H1 (cell line): ENCODE measurements at regions not wholly inside any gene's neighbourhood (a gene's known extent, or its start where the extent isn't known, plus 50 kb on each side); places are given as distances from the start of the nearest gene placed in this dataset.

ENCODE experiments used
- CTCF ChIA-PET: fragments of 300-600 bp; sonication (Branson Sonifier 250); formaldehyde crosslinking; loops from one replicate; lab custom pipeline; 2021; ENCODE audit not compliant: partially characterized antibody; lab: Charles Lee
- POLR2A ChIA-PET: fragments of 300-600 bp; sonication (Branson Sonifier 250); formaldehyde crosslinking; loops from one replicate; lab custom pipeline; 2021; ENCODE audit warnings: inconsistent platforms; ENCODE audit not compliant: partially characterized antibody; lab: Charles Lee
- DNase-seq, 2 experiments: peaks; one replicate each; pipeline versions ENCODE4 v3.0.0 to v3.0.0-alpha.2; 2010 to 2022; ENCODE audit warnings: low spot score in 2 of 2, low read depth in 1 of 2, mixed read lengths in 1 of 2
- FAIRE-seq: peaks from 2 replicates; lab custom pipeline; 2011; peaks lifted over from hg19 to GRCh38; lab: Jason Lieb, UNC
- H2AFZ ChIP-seq: 2 replicates; pipeline ENCODE4 v1.8.1; 2012; ENCODE audit warnings: low read length, inconsistent platforms
- H2AK5ac ChIP-seq: 2 replicates; pipeline ENCODE4 v1.6.1; 2013; ENCODE audit warnings: low read depth, low read length
- H2BK120ac ChIP-seq: replicated peaks from 2 replicates; pipeline ENCODE3; 2013; ENCODE audit warnings: low read depth, low read length, inconsistent platforms
- H2BK12ac ChIP-seq: 2 replicates; pipeline ENCODE4 v1.6.1; 2013; ENCODE audit warnings: low read depth, low read length
- H2BK15ac ChIP-seq: 2 replicates; pipeline ENCODE4 v1.6.1; 2013; ENCODE audit warnings: low read length
- H2BK20ac ChIP-seq: 2 replicates; pipeline ENCODE4 v1.6.1; 2013; ENCODE audit warnings: low read length
- H2BK5ac ChIP-seq: 2 replicates; pipeline ENCODE4 v1.6.1; 2013; ENCODE audit warnings: low read depth, low read length
- H3K14ac ChIP-seq: 2 replicates; pipeline ENCODE4 v1.6.1; 2013; ENCODE audit warnings: inconsistent platforms; ENCODE audit not compliant: insufficient read length
- H3K18ac ChIP-seq: 2 replicates; pipeline ENCODE4 v1.6.1; 2013; ENCODE audit warnings: low read length; ENCODE audit errors: extremely low read depth
- H3K23ac ChIP-seq: 2 replicates; pipeline ENCODE4 v1.6.1; 2013; ENCODE audit warnings: inconsistent platforms; ENCODE audit not compliant: insufficient read length
- H3K23me2 ChIP-seq: 2 replicates; pipeline ENCODE4 v1.6.1; 2013; ENCODE audit warnings: low read depth, low read length
- H3K27ac ChIP-seq: 2 replicates; pipeline ENCODE4 v1.6.1; 2011; ENCODE audit warnings: low read depth, low read length, inconsistent platforms
- H3K27me3 ChIP-seq, 4 experiments: replicated peaks in 1 of 4; 1 replicate in 1 of 4; 2 replicates in 3 of 4; pipeline versions ENCODE4 v1.6.1 to v1.8.1; 2011 to 2013; ENCODE audit warnings: low read length in 3 of 4, mild to moderate bottlenecking in 3 of 4, inconsistent platforms in 2 of 4, mixed read lengths in 2 of 4, moderate library complexity in 1 of 4; ENCODE audit not compliant: control insufficient read depth in 3 of 4, insufficient read depth in 3 of 4; ENCODE audit errors: extremely low read depth in 1 of 4
- H3K36me3 ChIP-seq, 4 experiments: 2 replicates each; pipeline versions ENCODE4 v1.6.1 to v1.8.1; 2011 to 2013; ENCODE audit warnings: mild to moderate bottlenecking in 4 of 4, low read length in 3 of 4, moderate library complexity in 2 of 4, control low read depth in 1 of 4, inconsistent platforms in 1 of 4; ENCODE audit not compliant: insufficient read depth in 4 of 4, control insufficient read depth in 2 of 4
- H3K4ac ChIP-seq: replicated peaks from 2 replicates; pipeline ENCODE3; 2013; ENCODE audit warnings: low read length, low read depth, mixed read lengths, inconsistent platforms; ENCODE audit not compliant: insufficient read length
- H3K4me1 ChIP-seq, 4 experiments: replicated peaks in 1 of 4; 1 replicate in 1 of 4; 2 replicates in 3 of 4; pipeline versions ENCODE4 v1.6.1 to v1.8.1; 2011 to 2013; ENCODE audit warnings: low read length in 3 of 4, inconsistent platforms in 2 of 4, mixed read lengths in 1 of 4; ENCODE audit not compliant: insufficient read depth in 4 of 4, control insufficient read depth in 3 of 4
- H3K4me2 ChIP-seq, 2 experiments: 2 replicates each; pipeline versions ENCODE4 v1.6.1 to v1.8.1; 2011 to 2013; ENCODE audit warnings: low read depth in 2 of 2, low read length in 2 of 2, control low read depth in 1 of 2, inconsistent platforms in 1 of 2, mild to moderate bottlenecking in 1 of 2; ENCODE audit not compliant: insufficient read depth in 1 of 2
- H3K4me3 ChIP-seq, 4 experiments: fragments of 200-600, 300-600 bp in 1 of 4; sonication (generic), shearing (Covaris generic), sonication (Bioruptor Twin) in 1 of 4; 2 replicates each; pipeline versions ENCODE4 v1.5.1 to v1.8.1; 2011 to 2016; ENCODE audit warnings: low read length in 4 of 4, low read depth in 3 of 4, control low read depth in 2 of 4, inconsistent platforms in 2 of 4, mild to moderate bottlenecking in 2 of 4, mixed read lengths in 1 of 4, moderate library complexity in 1 of 4; ENCODE audit not compliant: insufficient read depth in 2 of 4; ENCODE audit errors: extremely low read depth in 1 of 4
- H3K56ac ChIP-seq: replicated peaks from 2 replicates; pipeline ENCODE3; 2013; ENCODE audit warnings: low read depth, mild to moderate bottlenecking, mixed read lengths, low read length, inconsistent platforms; ENCODE audit not compliant: insufficient read length
- H3K79me1 ChIP-seq: 2 replicates; pipeline ENCODE4 v1.6.1; 2013; ENCODE audit warnings: low read depth, low read length, control low read depth
- H3K79me2 ChIP-seq, 2 experiments: 2 replicates each; pipeline versions ENCODE4 v1.6.1 to v1.8.1; 2012 to 2013; ENCODE audit warnings: low read length in 2 of 2, mild to moderate bottlenecking in 2 of 2, inconsistent platforms in 1 of 2; ENCODE audit not compliant: insufficient read depth in 2 of 2, control insufficient read depth in 1 of 2
- H3K9ac ChIP-seq, 4 experiments: replicated peaks in 1 of 4; 1 replicate in 1 of 4; 2 replicates in 3 of 4; pipeline versions ENCODE4 v1.6.1 to v1.8.1; 2011 to 2013; ENCODE audit warnings: low read depth in 3 of 4, low read length in 3 of 4, control low read depth in 2 of 4, mild to moderate bottlenecking in 2 of 4, moderate library complexity in 2 of 4, inconsistent platforms in 1 of 4; ENCODE audit errors: extremely low read depth in 1 of 4
- H3K9me3 ChIP-seq, 2 experiments: 2 replicates each; pipeline versions ENCODE4 v1.6.1 to v1.8.1; 2012 to 2013; ENCODE audit warnings: mild to moderate bottlenecking in 2 of 2, moderate library complexity in 2 of 2, control low read depth in 1 of 2, inconsistent platforms in 1 of 2, low read depth in 1 of 2, low read length in 1 of 2, mixed read lengths in 1 of 2; ENCODE audit not compliant: insufficient read depth in 2 of 2
- H4K20me1 ChIP-seq, 2 experiments: replicated peaks in 1 of 2; 2 replicates each; pipeline versions ENCODE3 to v1.8.1; 2011 to 2013; ENCODE audit warnings: inconsistent platforms in 2 of 2, low read length in 2 of 2, mild to moderate bottlenecking in 1 of 2; ENCODE audit not compliant: insufficient read depth in 2 of 2, control insufficient read depth in 1 of 2
- H4K5ac ChIP-seq: 2 replicates; pipeline ENCODE4 v1.6.1; 2013; ENCODE audit warnings: low read length, low read depth, mixed read lengths, inconsistent platforms; ENCODE audit not compliant: insufficient read length
- H4K8ac ChIP-seq: 2 replicates; pipeline ENCODE4 v1.8.0; 2013; ENCODE audit warnings: mild to moderate bottlenecking, moderate library complexity, low read length, inconsistent platforms; ENCODE audit not compliant: insufficient read depth; ENCODE audit errors: extremely low read depth
- H4K91ac ChIP-seq: replicated peaks from 2 replicates; pipeline ENCODE3; 2013; ENCODE audit warnings: low read length, mixed read lengths, inconsistent platforms; ENCODE audit not compliant: insufficient read length
- BCL11A ChIP-seq, 2 experiments: IDR thresholded peaks; one replicate each; pipeline ENCODE4 v1.6.1; 2011; ENCODE audit warnings: low read depth in 2 of 2, low read length in 2 of 2, mild to moderate bottlenecking in 2 of 2
- CHD7 ChIP-seq: fragments of 300-600 bp; sonication (generic); IDR thresholded peaks from 2 replicates; pipeline ENCODE4 v1.7.1; 2012; ENCODE audit warnings: low read length, moderate library complexity, mild to moderate bottlenecking, inconsistent platforms; ENCODE audit not compliant: insufficient replicate concordance

- no peaks in the 10 kb centered on the region for H3K4me1 ChIP-seq
- no peak overlapping the region for H2BK20ac ChIP-seq
- H4K8ac ChIP-seq: no peak overlapping the region
- DNase-seq (no peak), FAIRE-seq (no peak)
- no peak overlapping the region for H3K4me3 ChIP-seq
- H3K27me3 ChIP-seq: no peaks in the 10 kb centered on the region
- no peaks in the 10 kb centered on the region for H3K23me2 ChIP-seq
- no peaks in the 10 kb centered on the region for H3K79me2 ChIP-seq
- H2BK120ac ChIP-seq: no peak overlapping the region
- ChIA-PET POLR2A (no interaction called here), CTCF (interaction anchor here (0.7 to 1.3 kb wide), 3 partner anchors 22 to 204 kb away, joined by 3 to 4 read pairs (median 3); no protein-coding TSS in a partner anchor)
- no peak overlapping the region for H2BK15ac ChIP-seq
- H3K9ac ChIP-seq: no peak overlapping the region
- H3K14ac ChIP-seq: no peak overlapping the region
- no peak overlapping the region for H3K27ac ChIP-seq
- no peaks in the 10 kb centered on the region for H3K36me3 ChIP-seq
- no peak overlapping the region for H3K4ac ChIP-seq
- no peaks in the 10 kb centered on the region for H3K79me1 ChIP-seq
- H3K23ac ChIP-seq: no peak overlapping the region
- H3K18ac ChIP-seq: no peak overlapping the region
- no peaks in the 10 kb centered on the region for H4K20me1 ChIP-seq
- no peak overlapping the region for H3K56ac ChIP-seq
- no peak overlapping the region for H2BK12ac ChIP-seq
- H4K5ac ChIP-seq: no peak overlapping the region
- H2BK5ac ChIP-seq: no peak overlapping the region
- H3K9me3 ChIP-seq: no peaks in the 10 kb centered on the region; a peak in 1 of 4 replicates
- H4K91ac ChIP-seq: no peak overlapping the region
- no peak overlapping the region for H3K4me2 ChIP-seq
- no peak overlapping the region for H2AFZ ChIP-seq
- no peak overlapping the region for H2AK5ac ChIP-seq
- TF ChIP-seq CHD7: no peak
- TF ChIP-seq BCL11A (IDR thresholded peaks at IDR 0.05; ENCODE audit: low read depth in 2 of 2, low read length in 2 of 2): no peak
Measured at GRCh38 chr2:84017010-84017409, 442.1 kb downstream of the SUCLG1 start.
